Liver (tissue), 8 donors: ENCODE measurements at regions not wholly inside any gene's neighbourhood (a gene's known extent, or its start where the extent isn't known, plus 50 kb on each side); places are given as distances from the start of the nearest gene placed in this dataset.

Experiments
- DNase-seq: peaks from one replicate; pipeline ENCODE4 v3.0.0-alpha.2; 2017; ENCODE audit warnings: low spot score
- H3K27ac ChIP-seq, 2 donors: one replicate each; pipeline ENCODE4 v1.7.0; 2013; ENCODE audit warnings: inconsistent platforms in 2 of 2, low read length in 2 of 2, control low read depth in 1 of 2, low read depth in 1 of 2, mild to moderate bottlenecking in 1 of 2
- H3K27me3 ChIP-seq, 4 donors: one replicate each; pipeline versions ENCODE4 v1.6.1 to v1.7.0; 2013; ENCODE audit warnings: low read length in 3 of 4, inconsistent platforms in 1 of 4, mild to moderate bottlenecking in 1 of 4, moderate library complexity in 1 of 4; ENCODE audit not compliant: control insufficient read depth in 4 of 4, insufficient read depth in 4 of 4
- H3K36me3 ChIP-seq, 4 donors: one replicate each; pipeline versions ENCODE4 v1.6.1 to v1.7.0; 2013; ENCODE audit warnings: low read length in 3 of 4, mild to moderate bottlenecking in 3 of 4, low read depth in 1 of 4, moderate library complexity in 1 of 4; ENCODE audit not compliant: control insufficient read depth in 4 of 4, insufficient read depth in 3 of 4
- H3K4me1 ChIP-seq, 4 donors: one replicate each; pipeline versions ENCODE4 v1.6.1 to v1.7.0; 2013; ENCODE audit warnings: low read length in 3 of 4, mild to moderate bottlenecking in 3 of 4, moderate library complexity in 1 of 4; ENCODE audit not compliant: control insufficient read depth in 4 of 4, insufficient read depth in 4 of 4
- H3K4me3 ChIP-seq, 3 donors: one replicate each; pipeline versions ENCODE4 v1.6.1 to v1.7.0; 2013; ENCODE audit warnings: low read length in 3 of 3, control low read depth in 1 of 3, low read depth in 1 of 3, mild to moderate bottlenecking in 1 of 3
- H3K9ac ChIP-seq, 2 donors: one replicate each; pipeline ENCODE4 v1.7.0; 2013; ENCODE audit warnings: low read length in 2 of 2, mild to moderate bottlenecking in 2 of 2, moderate library complexity in 2 of 2, control low read depth in 1 of 2, low read depth in 1 of 2
- H3K9me3 ChIP-seq, 4 donors: one replicate each; pipeline versions ENCODE4 v1.6.1 to v1.7.0; 2013; ENCODE audit warnings: low read length in 3 of 4; ENCODE audit not compliant: control insufficient read depth in 4 of 4
- EGR1 ChIP-seq, 2 donors: IDR thresholded peaks; 2 replicates each; pipeline ENCODE4 v1.6.1; 2016 to 2018; ENCODE audit warnings: antibody characterized with exemption in 2 of 2, low read depth in 2 of 2
- FOXA1 ChIP-seq: IDR thresholded peaks from 2 replicates; pipeline ENCODE4 v1.6.1; 2016; ENCODE audit warnings: antibody characterized with exemption
- FOXA2 ChIP-seq: IDR thresholded peaks from 2 replicates; pipeline ENCODE4 v1.6.1; 2016; ENCODE audit warnings: antibody characterized with exemption
- GABPA ChIP-seq, 2 donors: IDR thresholded peaks in 1 of 2; conservative IDR thresholded peaks in 1 of 2; 2 replicates each; pipeline ENCODE4 v1.6.1; 2016; ENCODE audit warnings: antibody characterized with exemption in 2 of 2, mild to moderate bottlenecking in 1 of 2, moderate library complexity in 1 of 2
- HNF4G ChIP-seq: IDR thresholded peaks from 2 replicates; pipeline ENCODE4 v1.6.1; 2016; ENCODE audit warnings: antibody characterized with exemption
- JUND ChIP-seq, 2 donors: IDR thresholded peaks; 2 replicates each; pipeline ENCODE4 v1.6.1; 2016; ENCODE audit warnings: antibody characterized with exemption in 2 of 2
- NR2F2 ChIP-seq: IDR thresholded peaks from 2 replicates; pipeline ENCODE4 v1.6.1; 2016; ENCODE audit warnings: antibody characterized with exemption
- RAD21 ChIP-seq, 2 donors: IDR thresholded peaks; 2 replicates each; pipeline ENCODE4 v1.6.1; 2016; ENCODE audit warnings: antibody characterized with exemption in 2 of 2, mild to moderate bottlenecking in 2 of 2
- REST ChIP-seq: IDR thresholded peaks from 2 replicates; pipeline ENCODE4 v1.6.1; 2016; ENCODE audit warnings: antibody characterized with exemption, mild to moderate bottlenecking
- SP1 ChIP-seq: IDR thresholded peaks from 2 replicates; pipeline ENCODE4 v1.6.1; 2018; ENCODE audit warnings: antibody characterized with exemption, mild to moderate bottlenecking
- TAF1 ChIP-seq: conservative IDR thresholded peaks from 2 replicates; pipeline ENCODE4 v1.6.1; 2016; ENCODE audit warnings: antibody characterized with exemption, mild to moderate bottlenecking
- YY1 ChIP-seq: IDR thresholded peaks from 2 replicates; pipeline ENCODE4 v1.6.1; 2016; ENCODE audit warnings: antibody characterized with exemption, mild to moderate bottlenecking
- ZBTB33 ChIP-seq: IDR thresholded peaks from 2 replicates; pipeline ENCODE4 v1.6.1; 2016; ENCODE audit warnings: antibody characterized with exemption
- WGBS: extraction: QIAGEN DNeasy Blood & Tissue Kit; methylation state at CpG from one replicate; pipeline ENCODE4 v1.1.7; 2013; 5-methylcytosine and 5-hydroxymethylcytosine counted together
- TF ChIP-seq, protein P1 (sequence below): fragments of 150-350 bp; IDR thresholded peaks from 2 replicates; pipeline ENCODE4 v1.5.1; 2017; ENCODE audit warnings: improper control_type of control experiment, low read depth, low read length; ENCODE audit not compliant: missing input control
- TF ChIP-seq, protein P2 (sequence below): IDR thresholded peaks from 2 replicates; pipeline ENCODE4 v1.6.1; 2016; ENCODE audit warnings: antibody characterized with exemption
- TF ChIP-seq, protein P3 (sequence below): IDR thresholded peaks from 2 replicates; pipeline ENCODE4 v1.6.1; 2016; ENCODE audit warnings: antibody characterized with exemption
- donor health status: healthy.
- donor health status: healthy.
- donor health status: healthy.
- donor health status: healthy.
- donor health status: healthy.

DNA sequence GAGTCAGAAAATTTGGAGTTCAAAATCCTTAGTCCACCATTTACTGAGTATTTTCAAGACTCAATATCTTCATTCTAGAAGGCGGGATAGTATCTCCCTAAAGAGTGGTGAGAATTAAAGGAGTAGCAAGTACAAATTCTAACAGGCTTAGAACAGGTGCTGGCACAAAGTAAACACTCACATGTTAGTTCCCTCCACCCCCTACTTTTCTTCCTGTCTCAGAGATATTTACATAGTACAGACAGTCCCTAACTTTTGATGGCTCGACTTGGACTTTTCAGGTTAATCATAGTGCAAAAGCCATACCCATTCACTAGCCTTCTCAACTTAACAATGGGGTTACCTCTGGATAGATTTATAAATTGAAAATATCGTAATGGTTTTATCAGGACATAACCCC is 476.2 kb upstream of the RASGRP1 start (continued):
- TF ChIP-seq TAF1: no peak

- TF ChIP-seq NR2F2 (no peak), FOXA2 (no peak), ZBTB33 (no peak), EGR1 (IDR thresholded peaks at IDR 0.05; ENCODE audit: low read depth in 2 of 2) (no peak), SP1 (no peak), GABPA (IDR thresholded peaks at IDR 0.05 in 1 of 2, conservative IDR thresholded peaks at IDR 0.05 in 1 of 2) (no peak), YY1 (no peak), TAF1 (no peak), RAD21 (IDR thresholded peaks at IDR 0.05) (no peak), HNF4G (no peak), REST (no peak), FOXA1 (no peak), JUND (IDR thresholded peaks at IDR 0.05) (no peak)
- TF ChIP-seq, protein P1, sequence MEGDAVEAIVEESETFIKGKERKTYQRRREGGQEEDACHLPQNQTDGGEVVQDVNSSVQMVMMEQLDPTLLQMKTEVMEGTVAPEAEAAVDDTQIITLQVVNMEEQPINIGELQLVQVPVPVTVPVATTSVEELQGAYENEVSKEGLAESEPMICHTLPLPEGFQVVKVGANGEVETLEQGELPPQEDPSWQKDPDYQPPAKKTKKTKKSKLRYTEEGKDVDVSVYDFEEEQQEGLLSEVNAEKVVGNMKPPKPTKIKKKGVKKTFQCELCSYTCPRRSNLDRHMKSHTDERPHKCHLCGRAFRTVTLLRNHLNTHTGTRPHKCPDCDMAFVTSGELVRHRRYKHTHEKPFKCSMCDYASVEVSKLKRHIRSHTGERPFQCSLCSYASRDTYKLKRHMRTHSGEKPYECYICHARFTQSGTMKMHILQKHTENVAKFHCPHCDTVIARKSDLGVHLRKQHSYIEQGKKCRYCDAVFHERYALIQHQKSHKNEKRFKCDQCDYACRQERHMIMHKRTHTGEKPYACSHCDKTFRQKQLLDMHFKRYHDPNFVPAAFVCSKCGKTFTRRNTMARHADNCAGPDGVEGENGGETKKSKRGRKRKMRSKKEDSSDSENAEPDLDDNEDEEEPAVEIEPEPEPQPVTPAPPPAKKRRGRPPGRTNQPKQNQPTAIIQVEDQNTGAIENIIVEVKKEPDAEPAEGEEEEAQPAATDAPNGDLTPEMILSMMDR: no peak
- TF ChIP-seq, protein P2, sequence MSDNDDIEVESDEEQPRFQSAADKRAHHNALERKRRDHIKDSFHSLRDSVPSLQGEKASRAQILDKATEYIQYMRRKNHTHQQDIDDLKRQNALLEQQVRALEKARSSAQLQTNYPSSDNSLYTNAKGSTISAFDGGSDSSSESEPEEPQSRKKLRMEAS: no peak
- TF ChIP-seq, protein P3, sequence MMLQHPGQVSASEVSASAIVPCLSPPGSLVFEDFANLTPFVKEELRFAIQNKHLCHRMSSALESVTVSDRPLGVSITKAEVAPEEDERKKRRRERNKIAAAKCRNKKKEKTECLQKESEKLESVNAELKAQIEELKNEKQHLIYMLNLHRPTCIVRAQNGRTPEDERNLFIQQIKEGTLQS: no peak
- H3K36me3 ChIP-seq: no peaks in the 10 kb centered on the region
- 80% methylated on average over 4 of the region's 4 CpGs for WGBS
- H3K27me3 ChIP-seq: peaks cover 0 to 3% (median 1%) of the 10 kb centered on the region in 4 donors
- no peaks in the 10 kb centered on the region for H3K9me3 ChIP-seq
- H3K4me3 ChIP-seq: no peak overlapping the region
- no peaks in the 10 kb centered on the region for H3K4me1 ChIP-seq
- no peak for DNase-seq
- no peak overlapping the region for H3K9ac ChIP-seq
- no peak overlapping the region for H3K27ac ChIP-seq
Measured at GRCh38 chr15:39041979-39042495, 477.4 kb upstream of the RASGRP1 start.
